ENCODE measurements at regions not wholly inside any gene's neighbourhood (a gene's known extent, or its start where the extent isn't known, plus 50 kb on each side); places are given as distances from the start of the nearest gene placed in this dataset.
"Not testable (repeated sequence)": the region's sequence is repeated elsewhere in the genome, so short reads cannot be mapped to it uniquely, and the experiment has no call there.

DNA sequence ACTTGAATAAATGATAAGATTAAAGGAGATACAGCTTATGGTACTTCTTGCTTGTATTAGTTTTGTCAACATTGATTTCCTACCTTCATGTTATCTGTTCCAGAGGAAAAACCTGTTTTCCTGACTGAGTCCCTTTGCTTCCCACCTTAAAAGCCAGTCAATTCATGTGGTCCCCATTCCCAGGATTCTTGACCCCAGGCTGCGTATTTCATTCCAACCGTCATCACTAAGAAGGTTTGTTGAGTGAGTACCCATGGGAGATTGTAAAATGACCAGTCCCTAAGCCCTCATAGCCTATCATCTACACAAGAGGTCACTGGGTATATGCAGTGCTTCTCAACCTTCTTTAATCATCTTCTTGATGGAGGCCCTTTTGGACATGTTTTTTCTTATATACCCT lies 52.2 kb downstream of the BEX3 start:
- no peak for DNase-seq (ENCODE audit: low spot score)

DNA sequence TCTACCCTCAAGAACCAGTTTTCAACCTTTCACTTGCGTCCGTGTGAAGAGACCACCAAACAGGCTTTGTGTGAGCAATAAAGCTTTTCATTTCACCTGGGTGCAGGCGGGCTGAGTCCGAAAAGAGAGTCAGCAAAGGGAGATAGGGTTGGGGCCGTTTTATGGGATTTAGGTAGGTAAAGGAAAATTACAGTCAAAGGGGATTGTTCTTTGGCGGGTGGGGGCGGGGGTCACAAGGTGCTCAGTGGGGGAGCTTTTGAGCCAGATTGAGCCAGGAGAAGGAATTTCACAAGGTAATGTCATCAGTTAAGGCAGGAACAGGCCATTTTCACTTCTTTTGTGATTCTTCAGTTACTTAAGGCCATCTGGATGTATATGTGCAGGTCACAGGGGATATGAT lies 52.7 kb downstream of the BEX3 start:
- not testable (repeated sequence) for DNase-seq (ENCODE audit: low spot score)

DNA sequence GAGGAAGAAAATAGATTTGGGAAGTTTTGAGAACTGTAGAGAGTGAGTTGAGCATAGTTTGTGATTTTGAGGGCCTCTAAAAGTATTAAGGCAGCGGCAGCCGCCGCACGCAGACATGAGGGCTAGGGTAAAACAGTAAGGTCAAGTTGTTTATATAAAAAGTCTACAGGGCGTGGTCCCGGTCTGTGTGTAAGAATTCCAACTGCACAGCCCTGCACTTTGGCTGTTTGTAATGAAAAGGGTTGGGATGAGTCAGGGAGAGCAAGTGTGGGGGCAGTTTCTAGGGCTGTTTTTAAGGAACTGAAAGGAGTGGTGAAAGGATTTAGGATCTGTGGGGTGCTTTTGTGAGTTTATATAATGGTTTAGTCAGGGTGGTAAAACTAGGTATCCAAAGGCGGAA lies 55.0 kb downstream of the BEX3 start:
- DNase-seq (ENCODE audit: low spot score) = no peak

GRCh38 chrX:103432841-103433240 lies 56.5 kb downstream of the BEX3 start:
- not testable (repeated sequence) for DNase-seq (ENCODE audit: low spot score)

- DNase-seq (ENCODE audit: low spot score) = no peak
These were observed 61.0 kb downstream of the BEX3 start for GRCh38 chrX:103437147-103437873.

GRCh38 chrX:103439161-103439560 lies 62.8 kb downstream of the BEX3 start:
- no peak for DNase-seq (ENCODE audit: low spot score)

DNA sequence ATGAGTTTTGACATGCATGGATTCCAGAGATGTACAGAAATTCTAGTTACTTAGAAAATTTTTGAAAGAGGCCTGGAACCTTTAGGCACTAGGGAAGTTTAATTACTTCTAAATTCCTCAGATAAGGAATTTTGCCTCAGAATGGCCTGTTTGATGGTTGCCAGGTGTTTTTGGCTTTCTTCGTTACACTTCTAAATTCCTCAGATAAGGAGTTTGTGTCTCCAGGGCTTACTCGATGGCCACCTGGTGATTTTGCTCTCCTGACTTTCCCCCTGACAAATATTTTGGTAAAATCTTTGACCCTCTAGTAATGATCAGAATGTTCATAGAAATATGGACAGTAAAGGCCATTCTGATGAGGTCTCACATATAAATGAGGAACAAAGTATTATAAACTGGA lies 64.3 kb downstream of the BEX3 start:
- DNase-seq (ENCODE audit: low spot score) = no peak

DNA sequence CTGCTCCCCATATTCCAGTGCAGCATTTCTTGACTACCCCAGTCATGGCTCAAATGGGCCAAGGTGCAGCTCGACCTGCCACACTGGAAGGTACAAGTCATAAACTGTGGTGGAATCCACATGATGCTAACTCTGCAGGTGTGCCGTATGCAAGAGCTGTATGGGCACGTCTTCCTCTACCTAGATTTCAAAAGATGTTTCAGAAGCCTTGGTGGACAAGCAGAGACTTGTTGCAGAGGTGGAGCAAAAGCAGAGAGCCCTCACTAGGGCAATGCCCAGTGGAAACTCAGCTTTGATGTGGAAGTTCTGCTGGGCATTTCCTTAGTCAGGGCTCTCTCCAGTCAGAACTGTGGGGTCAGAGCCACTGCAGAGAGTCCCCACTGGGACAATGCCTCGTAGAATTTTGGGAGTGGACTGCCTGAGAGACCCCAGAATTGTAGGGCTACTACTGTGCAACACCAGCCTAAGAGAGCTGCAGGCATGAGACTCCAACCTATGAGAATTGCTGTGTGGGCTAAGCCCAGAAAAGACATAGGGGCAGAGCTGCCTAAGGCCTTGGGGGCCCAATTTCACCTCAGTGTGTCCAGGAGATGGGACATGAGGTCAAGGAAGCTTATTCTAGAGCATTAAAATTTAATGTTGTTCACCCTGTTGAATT lies 65.7 kb downstream of the BEX3 start:
- DNase-seq (ENCODE audit: low spot score) = no peak

GRCh38 chrX:103442536-103442901 lies 66.2 kb downstream of the BEX3 start:
- no peak for DNase-seq (ENCODE audit: low spot score)

- DNase-seq (ENCODE audit: low spot score) = peak; percentile 16
These were observed 70.4 kb downstream of the BEX3 start for GRCh38 chrX:103446665-103447302.

Measured in hepatic stellate cell (primary cell).